Pancreas (tissue), 10 donors: ENCODE measurements at regions not wholly inside any gene's neighbourhood (a gene's known extent, or its start where the extent isn't known, plus 50 kb on each side); places are given as distances from the start of the nearest gene placed in this dataset.
"Not testable (repeated sequence)": the region's sequence is repeated elsewhere in the genome, so short reads cannot be mapped to it uniquely, and the experiment has no call there.

Experiments used
- ATAC-seq, 4 donors: fragments of 200-7000 bp; cut with Tn5 transposase; one replicate each; pipeline versions ENCODE4 v1.8.0 to v1.9.1; 2020; ENCODE audit warnings: mild to moderate bottlenecking in 4 of 4, moderate library complexity in 4 of 4
- DNase-seq, 6 donors: peaks; one replicate each; pipeline ENCODE4 v3.0.0-alpha.2; 2020
- FAIRE-seq: peaks from 2 replicates; lab custom pipeline; 2012; peaks lifted over from hg19 to GRCh38; lab: Jason Lieb, UNC
- H3K27ac ChIP-seq, 4 donors: fragments of 200-600 bp; sonication (generic); 1 replicate in 3 of 4; 2 replicates in 1 of 4; pipeline versions ENCODE4 v1.5.0 to v1.8.0; 2020
- H3K27me3 ChIP-seq, 4 donors: fragments of 200-600 bp; one replicate each; pipeline ENCODE4 v1.8.0; 2021
- H3K36me3 ChIP-seq, 3 donors: fragments of 200-600 bp; sonication (generic) in 1 of 3; one replicate each; pipeline versions ENCODE4 v1.5.0 to v1.8.0; 2020 to 2021
- H3K4me1 ChIP-seq, 3 donors: fragments of 200-600 bp; one replicate each; pipeline ENCODE4 v1.8.0; 2021
- H3K4me3 ChIP-seq, 4 donors: fragments of 200-600 bp; sonication (generic) in 2 of 4; one replicate each; pipeline versions ENCODE4 v1.5.0 to v1.8.0; 2020 to 2021
- H3K9me3 ChIP-seq, 4 donors: fragments of 200-600 bp; one replicate each; pipeline ENCODE4 v1.8.0; 2021
- WGBS, 2 donors: extraction: QIAGEN DNeasy Blood & Tissue Kit; methylation state at CpG; one replicate each; pipeline ENCODE4 v1.1.7; 2013; 5-methylcytosine and 5-hydroxymethylcytosine counted together
- intact Hi-C, 3 donors: fragments of 100-400 bp; cut with DNase I; formaldehyde crosslinking; loops; one replicate each; pipeline versions ENCODE4 v1.11.1 to v1.14.2; 2022
- TF ChIP-seq, protein P1 (sequence below), 4 donors: fragments of 200-600 bp; sonication (generic) in 3 of 4; IDR thresholded peaks; one replicate each; pipeline versions ENCODE4 v1.5.0 to v1.8.0; 2021; ENCODE audit warnings: antibody characterized with exemption in 4 of 4
- donor health status: healthy with polysubstance abuse.
- donor health status: DM: no; HTN: no; CAD: no; lungs with moderate emphysema.
- donor health status: DM: no; HTN: no; CAD: no.
- donor health status: control.
- donor health status: control.
- donor health status: Bipolar disorder and iron deficiency.
- donor health status: DM: yes; HTN: yes; CAD: no.
- donor health status: DM: no; HTN: no; CAD: no.
- donor health status: DM: no; HTN: no; CAD: no.
- donor health status: DM: yes; HTN: yes; CAD: no.

DNA sequence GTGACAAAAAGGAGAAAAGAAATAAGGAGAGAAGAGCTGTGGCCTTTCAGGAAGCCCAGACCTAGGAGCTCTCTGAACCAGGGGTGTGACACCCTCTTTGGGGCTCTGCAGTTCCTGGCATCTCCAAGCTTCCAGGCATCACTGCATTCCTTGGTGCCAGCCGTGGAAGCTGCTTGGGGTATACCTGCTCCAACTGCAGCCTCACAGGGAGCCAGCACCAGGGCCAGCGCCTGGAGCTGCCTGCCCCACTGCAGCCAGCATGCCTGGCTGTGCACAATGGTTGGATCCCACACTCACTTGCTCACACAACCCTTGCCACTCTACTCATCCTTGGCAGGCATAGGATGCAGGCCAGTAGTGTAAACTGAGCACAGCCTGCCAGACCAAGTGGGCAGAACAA is 242.1 kb upstream of the GJE1 start:
- 37 to 65% methylated on average over 2 of the region's 2 CpGs for WGBS, 2 donors
- TF ChIP-seq, protein P1, sequence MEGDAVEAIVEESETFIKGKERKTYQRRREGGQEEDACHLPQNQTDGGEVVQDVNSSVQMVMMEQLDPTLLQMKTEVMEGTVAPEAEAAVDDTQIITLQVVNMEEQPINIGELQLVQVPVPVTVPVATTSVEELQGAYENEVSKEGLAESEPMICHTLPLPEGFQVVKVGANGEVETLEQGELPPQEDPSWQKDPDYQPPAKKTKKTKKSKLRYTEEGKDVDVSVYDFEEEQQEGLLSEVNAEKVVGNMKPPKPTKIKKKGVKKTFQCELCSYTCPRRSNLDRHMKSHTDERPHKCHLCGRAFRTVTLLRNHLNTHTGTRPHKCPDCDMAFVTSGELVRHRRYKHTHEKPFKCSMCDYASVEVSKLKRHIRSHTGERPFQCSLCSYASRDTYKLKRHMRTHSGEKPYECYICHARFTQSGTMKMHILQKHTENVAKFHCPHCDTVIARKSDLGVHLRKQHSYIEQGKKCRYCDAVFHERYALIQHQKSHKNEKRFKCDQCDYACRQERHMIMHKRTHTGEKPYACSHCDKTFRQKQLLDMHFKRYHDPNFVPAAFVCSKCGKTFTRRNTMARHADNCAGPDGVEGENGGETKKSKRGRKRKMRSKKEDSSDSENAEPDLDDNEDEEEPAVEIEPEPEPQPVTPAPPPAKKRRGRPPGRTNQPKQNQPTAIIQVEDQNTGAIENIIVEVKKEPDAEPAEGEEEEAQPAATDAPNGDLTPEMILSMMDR (IDR thresholded peaks at IDR 0.05), result no peak
- H3K27me3 ChIP-seq, result no peaks in the 10 kb centered on the region
- no peaks in the 10 kb centered on the region for H3K4me1 ChIP-seq
- no peak for DNase-seq
- intact Hi-C loops, result no loop called here
- no peak overlapping the region for H3K4me3 ChIP-seq
- no peaks in the 10 kb centered on the region for H3K9me3 ChIP-seq
- no peak for FAIRE-seq
- H3K27ac ChIP-seq, result no peak overlapping the region
- no peaks in the 10 kb centered on the region for H3K36me3 ChIP-seq
- ATAC-seq, result no peak

DNA sequence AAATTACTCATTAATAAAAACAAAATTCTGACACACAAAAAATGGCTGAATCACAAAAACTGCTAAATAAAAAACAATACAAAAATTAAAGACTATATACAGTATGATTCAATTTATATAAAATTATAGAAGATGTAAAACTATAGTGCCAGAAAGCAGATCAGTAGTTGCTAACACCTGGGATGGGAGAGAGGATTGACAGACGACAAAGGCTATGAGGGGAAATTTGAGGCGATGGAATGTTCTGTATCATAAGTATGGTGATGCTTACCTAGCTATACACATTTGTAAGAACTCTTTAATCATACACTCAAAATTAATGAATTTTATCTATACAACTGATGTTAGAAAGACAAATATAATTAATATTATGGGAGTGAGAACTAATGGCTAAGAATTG is 247.9 kb upstream of the GJE1 start:
- no peaks in the 10 kb centered on the region for H3K9me3 ChIP-seq
- no peaks in the 10 kb centered on the region for H3K27me3 ChIP-seq
- H3K36me3 ChIP-seq, result no peaks in the 10 kb centered on the region
- H3K4me1 ChIP-seq, result no peaks in the 10 kb centered on the region
- DNase-seq, result no peak
- TF ChIP-seq, protein P1 (IDR thresholded peaks at IDR 0.05), result no peak
- WGBS, 2 donors, result 79 to 84% methylated on average over 2 of the region's 2 CpGs
- H3K4me3 ChIP-seq, result no peak overlapping the region
- FAIRE-seq, result no peak
- no peak overlapping the region for H3K27ac ChIP-seq
- intact Hi-C loops, result no loop called here
- ATAC-seq, result no peak

DNA sequence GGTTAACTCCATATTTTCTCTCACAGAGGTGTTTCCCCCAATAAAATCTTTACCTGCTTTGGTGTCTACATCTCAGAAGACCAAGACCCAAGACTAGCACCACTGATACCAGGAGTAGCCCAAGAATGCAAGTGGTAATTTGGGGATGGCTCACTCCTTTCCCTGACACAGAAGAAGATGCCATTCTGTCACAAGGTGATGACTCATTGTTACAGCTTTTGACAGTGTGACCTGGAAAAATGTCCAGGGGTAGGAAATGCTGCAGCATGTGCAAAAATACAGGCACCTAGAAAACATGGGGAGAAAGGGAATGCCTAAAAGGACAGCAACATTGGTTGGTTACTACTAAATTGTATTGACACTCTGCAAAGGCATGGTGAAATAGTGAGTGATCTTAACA is 254.0 kb upstream of the GJE1 start:
- Histone ChIP-seq H3K4me3 (no peak overlapping the region), H3K27ac (no peak overlapping the region), H3K36me3 (no peaks in the 10 kb centered on the region), H3K27me3 (no peaks in the 10 kb centered on the region), H3K4me1 (no peaks in the 10 kb centered on the region), H3K9me3 (no peaks in the 10 kb centered on the region)
- FAIRE-seq (no peak), DNase-seq (no peak), ATAC-seq (no peak)
- TF ChIP-seq, protein P1 (IDR thresholded peaks at IDR 0.05), result no peak
- intact Hi-C loops, result no loop called here

DNA sequence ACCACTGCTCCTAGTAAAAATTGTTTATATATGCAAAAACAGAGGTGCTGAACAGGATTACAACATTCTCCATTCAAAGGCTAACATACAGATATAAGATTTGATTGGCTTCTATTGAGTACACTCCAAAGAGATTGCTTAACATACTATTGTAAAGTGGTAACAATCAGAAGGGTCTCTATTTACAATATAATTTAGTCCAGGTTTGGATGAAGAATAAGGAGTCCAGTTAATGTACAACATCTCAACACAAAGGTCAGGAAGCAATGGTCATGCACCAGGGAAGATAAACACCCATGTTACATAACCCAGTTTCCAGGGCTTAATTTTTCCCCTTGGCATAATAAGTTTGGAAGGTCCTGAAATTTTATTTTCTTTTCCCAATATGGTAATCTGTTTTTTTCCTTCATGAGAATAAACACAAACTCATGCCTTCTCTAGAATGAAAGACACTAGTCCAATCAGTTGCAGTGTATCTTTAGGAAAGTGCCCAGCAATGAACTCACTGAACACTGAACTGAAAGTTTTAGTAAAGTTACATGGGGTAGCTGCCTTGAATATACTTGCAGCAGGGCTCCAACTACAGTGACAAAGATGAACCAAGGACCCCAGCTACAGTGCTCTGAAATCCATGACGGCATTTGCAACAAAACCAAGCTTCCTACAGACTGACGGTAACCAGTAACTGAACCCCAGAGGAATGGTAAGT is 255.3 kb upstream of the GJE1 start:
- FAIRE-seq, result no peak
- H3K9me3 ChIP-seq, result no peaks in the 10 kb centered on the region
- intact Hi-C loops, result no loop called here
- WGBS, 2 donors, result 76 to 86% methylated on average over 2 of the region's 2 CpGs
- DNase-seq, result no peak
- H3K27me3 ChIP-seq, result no peaks in the 10 kb centered on the region
- H3K4me1 ChIP-seq, result no peaks in the 10 kb centered on the region
- TF ChIP-seq, protein P1 (IDR thresholded peaks at IDR 0.05), result no peak
- no peak overlapping the region for H3K27ac ChIP-seq
- ATAC-seq, result no peak
- no peak overlapping the region for H3K4me3 ChIP-seq
- no peaks in the 10 kb centered on the region for H3K36me3 ChIP-seq

DNA sequence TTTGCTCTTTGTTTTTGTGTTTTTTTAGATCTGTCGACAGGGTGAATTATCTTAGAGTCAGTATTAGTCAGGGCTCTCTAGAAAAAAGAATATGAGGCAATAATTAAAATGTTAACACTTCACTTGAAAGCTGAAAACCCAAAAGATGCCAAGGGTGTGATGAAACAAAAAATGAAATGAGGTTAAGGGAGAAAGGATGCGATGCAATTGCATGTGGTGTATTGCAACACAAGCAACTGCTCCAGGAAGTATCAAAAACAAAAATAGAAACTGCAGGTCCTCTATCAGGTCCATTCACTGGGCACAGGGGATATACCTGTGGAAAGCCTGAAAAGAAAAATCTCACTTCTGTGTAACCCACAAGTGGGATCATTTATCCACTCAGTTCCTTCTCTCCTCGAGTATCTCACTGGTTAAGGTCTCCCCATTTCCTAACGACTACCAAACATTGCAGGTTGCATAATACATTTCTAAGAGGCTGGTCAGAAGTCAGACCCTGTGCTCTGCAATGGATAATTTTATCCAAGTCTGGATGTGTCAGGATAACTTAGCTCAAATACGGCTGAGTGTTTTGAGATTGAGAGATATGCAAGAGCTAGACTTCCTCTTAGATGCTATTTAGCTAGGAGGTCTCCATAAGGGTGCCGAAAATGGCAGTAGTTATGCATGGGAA is 257.7 kb upstream of the GJE1 start:
- intact Hi-C loops, result no loop called here
- Histone ChIP-seq H3K36me3 (no peaks in the 10 kb centered on the region), H3K4me3 (no peak overlapping the region), H3K27me3 (no peaks in the 10 kb centered on the region), H3K27ac (no peak overlapping the region), H3K4me1 (no peaks in the 10 kb centered on the region), H3K9me3 (no peaks in the 10 kb centered on the region)
- WGBS, 2 donors, result 48 to 60% methylated on average over 6 of the region's 6 CpGs
- FAIRE-seq (no peak), ATAC-seq (peak in 1 of 4 donors; percentile 23), DNase-seq (no peak)
- TF ChIP-seq, protein P1 (IDR thresholded peaks at IDR 0.05), result no peak

DNA sequence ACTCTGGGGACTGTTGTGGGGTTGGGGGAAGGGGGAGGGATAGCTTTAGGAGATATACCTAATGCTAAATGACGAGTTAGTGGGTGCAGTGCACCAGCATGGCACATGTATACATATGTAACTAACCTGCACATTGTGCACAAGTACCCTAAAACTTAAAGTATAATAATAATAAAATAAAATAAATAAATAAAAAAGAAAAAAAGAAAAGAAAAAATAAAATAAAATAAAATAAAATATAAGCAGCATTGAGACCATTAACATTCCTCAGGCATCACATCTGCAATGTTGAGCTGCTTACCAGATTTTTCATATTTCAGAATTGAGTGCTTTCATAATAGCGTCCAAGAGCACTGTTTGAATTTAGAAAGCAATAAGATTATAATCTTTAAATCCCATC is 263.2 kb upstream of the GJE1 start:
- H3K27ac ChIP-seq, H3K4me3 ChIP-seq, H3K4me1 ChIP-seq, H3K36me3 ChIP-seq, ATAC-seq, H3K9me3 ChIP-seq, H3K27me3 ChIP-seq, FAIRE-seq, intact Hi-C loops, DNase-seq: not testable (repeated sequence)
- 57 to 76% methylated on average over 2 of the region's 2 CpGs for WGBS, 2 donors
